ENCODE measurements at regions not wholly inside any gene's neighbourhood (a gene's known extent, or its start where the extent isn't known, plus 50 kb on each side); places are given as distances from the start of the nearest gene placed in this dataset.

DNA sequence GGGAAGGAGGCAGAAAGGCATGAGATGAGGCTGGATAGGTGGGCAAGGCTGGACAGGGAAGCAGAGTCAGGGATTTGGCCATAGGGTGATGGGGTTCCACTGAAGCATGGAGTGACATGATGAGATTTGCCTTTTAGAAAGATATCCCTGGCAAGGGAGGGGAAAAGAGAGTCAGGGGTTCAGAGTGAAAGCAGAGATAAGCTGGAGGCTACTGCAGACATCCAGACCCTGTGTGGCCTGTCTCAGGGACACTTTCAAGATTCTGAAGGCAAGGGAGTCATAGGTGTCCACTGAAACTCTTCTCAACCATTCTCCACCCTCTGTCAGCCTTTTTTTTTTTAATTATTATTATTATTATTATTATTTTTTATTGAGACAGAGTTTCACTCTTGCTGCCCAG, 94.0 kb upstream of the SPATA12 start:
- Histone ChIP-seq H3K4me1 (no peaks in the 10 kb centered on the region), H3K36me3 (ENCODE audit: insufficient read depth in 1 of 2, low read depth in 1 of 2) (no peaks in the 10 kb centered on the region), H3K4me3 (no peak overlapping the region), H3K27me3 (ENCODE audit: insufficient read depth in 3 of 3, low read length in 2 of 3) (no peaks in the 10 kb centered on the region), H3K9me3 (peaks cover 5% of the 10 kb centered on the region), H3K27ac (no peak overlapping the region)
- intact Hi-C loops (cut with DNase I), result no loop called here
- DNase-seq (no peak), ATAC-seq (no peak)
- TF ChIP-seq, protein P1, sequence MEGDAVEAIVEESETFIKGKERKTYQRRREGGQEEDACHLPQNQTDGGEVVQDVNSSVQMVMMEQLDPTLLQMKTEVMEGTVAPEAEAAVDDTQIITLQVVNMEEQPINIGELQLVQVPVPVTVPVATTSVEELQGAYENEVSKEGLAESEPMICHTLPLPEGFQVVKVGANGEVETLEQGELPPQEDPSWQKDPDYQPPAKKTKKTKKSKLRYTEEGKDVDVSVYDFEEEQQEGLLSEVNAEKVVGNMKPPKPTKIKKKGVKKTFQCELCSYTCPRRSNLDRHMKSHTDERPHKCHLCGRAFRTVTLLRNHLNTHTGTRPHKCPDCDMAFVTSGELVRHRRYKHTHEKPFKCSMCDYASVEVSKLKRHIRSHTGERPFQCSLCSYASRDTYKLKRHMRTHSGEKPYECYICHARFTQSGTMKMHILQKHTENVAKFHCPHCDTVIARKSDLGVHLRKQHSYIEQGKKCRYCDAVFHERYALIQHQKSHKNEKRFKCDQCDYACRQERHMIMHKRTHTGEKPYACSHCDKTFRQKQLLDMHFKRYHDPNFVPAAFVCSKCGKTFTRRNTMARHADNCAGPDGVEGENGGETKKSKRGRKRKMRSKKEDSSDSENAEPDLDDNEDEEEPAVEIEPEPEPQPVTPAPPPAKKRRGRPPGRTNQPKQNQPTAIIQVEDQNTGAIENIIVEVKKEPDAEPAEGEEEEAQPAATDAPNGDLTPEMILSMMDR (IDR thresholded peaks at IDR 0.05), result no peak

DNA sequence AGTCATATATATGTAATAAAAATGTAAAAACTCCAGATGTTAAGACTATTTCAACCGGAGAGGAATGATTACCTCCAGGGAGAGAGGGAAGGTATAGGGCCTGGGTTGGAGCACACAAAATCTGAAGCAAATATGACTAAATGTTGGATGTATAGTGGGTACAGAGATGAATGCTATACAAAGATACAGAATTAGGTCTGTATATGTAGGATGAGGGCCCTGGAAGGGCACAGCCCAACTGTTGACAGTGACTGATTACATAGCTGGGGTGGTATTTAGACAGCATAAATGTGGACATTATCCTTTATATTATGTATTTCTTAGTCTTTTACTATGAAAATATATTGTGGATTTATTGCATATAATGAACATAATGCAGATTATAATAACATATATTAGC, 94.4 kb upstream of the SPATA12 start:
- no peaks in the 10 kb centered on the region for H3K36me3 ChIP-seq (ENCODE audit: insufficient read depth in 1 of 2, low read depth in 1 of 2)
- DNase-seq (no peak), ATAC-seq (no peak)
- intact Hi-C loops (cut with DNase I), result no loop called here
- no peak overlapping the region for H3K27ac ChIP-seq
- H3K27me3 ChIP-seq (ENCODE audit: insufficient read depth in 3 of 3, low read length in 2 of 3), result no peaks in the 10 kb centered on the region
- no peak overlapping the region for H3K4me3 ChIP-seq
- H3K4me1 ChIP-seq, result no peaks in the 10 kb centered on the region
- TF ChIP-seq, protein P1 (IDR thresholded peaks at IDR 0.05), result no peak
- 88 to 95% (median 92%) methylated on average over 1 of the region's 1 CpG for WGBS, 3 donors
- H3K9me3 ChIP-seq, result peaks cover 5% of the 10 kb centered on the region

DNA sequence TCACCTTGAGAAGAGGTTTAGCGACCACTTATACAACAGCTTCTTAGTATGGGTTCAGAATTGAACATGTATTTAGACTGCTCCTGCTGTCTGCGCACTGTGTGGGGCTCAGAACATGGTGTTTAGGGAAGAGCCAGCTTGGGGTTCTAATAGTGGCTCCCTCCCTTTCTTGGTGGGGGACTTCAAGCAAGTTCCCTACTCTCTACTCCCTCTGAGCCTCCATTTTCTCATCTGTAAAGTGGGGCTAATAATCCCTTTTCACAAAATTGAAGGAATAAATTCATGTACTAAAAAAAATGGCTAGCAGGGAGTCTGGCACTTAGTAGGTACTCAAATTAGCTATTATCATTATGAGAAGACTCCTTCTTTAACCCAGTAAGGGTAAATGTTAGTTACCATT, 97.5 kb upstream of the SPATA12 start:
- TF ChIP-seq, protein P1 (IDR thresholded peaks at IDR 0.05), result no peak
- H3K9me3 ChIP-seq, result peaks cover 5% of the 10 kb centered on the region
- H3K27ac ChIP-seq, result no peak overlapping the region
- H3K36me3 ChIP-seq (ENCODE audit: insufficient read depth in 1 of 2, low read depth in 1 of 2), result no peaks in the 10 kb centered on the region
- no peaks in the 10 kb centered on the region for H3K4me1 ChIP-seq
- ATAC-seq (no peak), DNase-seq (no peak)
- no peak overlapping the region for H3K4me3 ChIP-seq
- 96 to 97% (median 97%) methylated on average over 2 of the region's 2 CpGs for WGBS, 3 donors
- H3K27me3 ChIP-seq (ENCODE audit: insufficient read depth in 3 of 3, low read length in 2 of 3), result no peaks in the 10 kb centered on the region
- intact Hi-C loops (cut with DNase I), result no loop called here

DNA sequence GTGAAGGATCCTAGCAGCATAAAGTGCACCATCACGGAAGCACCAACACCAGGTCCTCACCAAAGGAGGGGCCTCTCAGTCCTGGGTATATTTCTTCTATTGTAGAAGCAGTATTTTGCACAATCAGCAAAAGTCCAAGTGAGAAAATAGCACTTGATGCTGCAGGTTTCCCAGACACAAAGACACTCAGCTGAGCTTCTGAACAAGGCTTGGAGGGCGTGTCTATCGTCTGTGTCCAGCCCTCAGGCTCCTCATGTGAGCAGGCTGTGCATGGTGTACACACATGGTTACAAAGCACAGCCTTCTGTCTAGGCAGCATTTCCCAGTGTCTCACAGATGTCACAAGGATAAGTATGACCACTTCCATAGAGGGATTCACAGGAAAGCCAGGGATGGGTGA, 98.3 kb upstream of the SPATA12 start:
- Histone ChIP-seq H3K27ac (no peak overlapping the region), H3K4me3 (no peak overlapping the region), H3K27me3 (ENCODE audit: insufficient read depth in 3 of 3, low read length in 2 of 3) (no peaks in the 10 kb centered on the region), H3K36me3 (ENCODE audit: insufficient read depth in 1 of 2, low read depth in 1 of 2) (no peaks in the 10 kb centered on the region), H3K9me3 (peaks cover 5% of the 10 kb centered on the region), H3K4me1 (no peaks in the 10 kb centered on the region)
- WGBS, 3 donors, result 78 to 82% (median 78%) methylated on average over 3 of the region's 3 CpGs
- DNase-seq, result no peak
- TF ChIP-seq, protein P1 (IDR thresholded peaks at IDR 0.05), result no peak
- intact Hi-C loops (cut with DNase I), result no loop called here
- ATAC-seq, result no peak

DNA sequence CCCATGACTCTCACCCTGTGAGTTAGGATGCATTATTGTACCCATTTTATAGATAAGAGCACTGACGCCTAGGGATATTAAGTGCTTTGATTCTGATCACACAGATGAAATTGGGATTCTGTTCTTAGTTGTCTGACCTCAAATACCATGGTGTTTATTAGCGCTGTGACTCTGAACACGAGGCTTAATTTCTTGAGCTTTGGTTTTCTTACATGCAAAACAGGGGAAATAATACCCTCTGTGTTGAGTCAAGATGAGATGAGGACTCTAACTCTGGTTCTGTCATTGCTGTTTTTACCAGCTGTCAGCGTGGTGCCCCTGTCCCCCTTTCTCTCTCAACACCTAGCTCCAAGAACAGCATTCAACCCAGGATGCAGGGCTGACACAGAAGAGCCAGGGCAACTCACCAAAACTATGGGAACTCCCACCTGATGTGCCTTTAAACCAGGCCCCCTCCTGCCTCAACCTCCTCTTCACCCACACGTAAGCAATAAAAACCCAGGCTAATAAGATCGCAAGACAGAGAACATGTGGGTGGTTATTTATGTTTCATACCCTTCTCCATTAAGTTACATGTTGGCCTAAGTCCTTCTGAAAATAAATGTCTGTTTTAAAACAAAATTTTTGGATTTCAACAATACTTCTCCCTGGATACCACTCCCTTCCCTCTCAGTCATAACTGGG, 100.1 kb upstream of the SPATA12 start:
- Histone ChIP-seq H3K4me1 (no peaks in the 10 kb centered on the region), H3K36me3 (ENCODE audit: insufficient read depth in 1 of 2, low read depth in 1 of 2) (no peaks in the 10 kb centered on the region), H3K27me3 (ENCODE audit: insufficient read depth in 3 of 3, low read length in 2 of 3) (no peaks in the 10 kb centered on the region), H3K4me3 (no peak overlapping the region), H3K27ac (no peak overlapping the region), H3K9me3 (peaks cover 5% of the 10 kb centered on the region)
- 84 to 88% (median 86%) methylated on average over 6 of the region's 6 CpGs for WGBS, 3 donors
- DNase-seq (no peak), ATAC-seq (no peak)
- intact Hi-C loops (cut with DNase I), result no loop called here
- TF ChIP-seq, protein P1 (IDR thresholded peaks at IDR 0.05), result no peak
